Urinary bladder (tissue), 3 donors: ENCODE measurements at regions not wholly inside any gene's neighbourhood (a gene's known extent, or its start where the extent isn't known, plus 50 kb on each side); places are given as distances from the start of the nearest gene placed in this dataset.

ENCODE experiments used
- DNase-seq: peaks from one replicate; pipeline ENCODE4 v3.0.0-alpha.2; 2015; ENCODE audit errors: extremely low spot score
- H3K27ac ChIP-seq: one replicate; pipeline ENCODE4 v1.5.1; 2013; ENCODE audit warnings: low read depth, mild to moderate bottlenecking, moderate library complexity
- H3K36me3 ChIP-seq: one replicate; pipeline ENCODE4 v1.6.1; 2013; ENCODE audit warnings: mild to moderate bottlenecking, moderate library complexity; ENCODE audit not compliant: insufficient read depth
- H3K4me1 ChIP-seq: one replicate; pipeline ENCODE4 v1.6.1; 2013; ENCODE audit warnings: mild to moderate bottlenecking, moderate library complexity; ENCODE audit not compliant: insufficient read depth
- H3K4me3 ChIP-seq: one replicate; pipeline ENCODE4 v1.5.1; 2013; ENCODE audit warnings: low read depth, low read length
- WGBS: extraction: QIAGEN DNeasy Blood & Tissue Kit; methylation state at CpG from one replicate; pipeline ENCODE4 v1.1.7; 2013; 5-methylcytosine and 5-hydroxymethylcytosine counted together
- donor health status: healthy with polysubstance abuse.
- donor health status: healthy.

- H3K36me3 ChIP-seq: no peaks in the 10 kb centered on the region
- no peak for DNase-seq
- 65% methylated on average over 4 of the region's 4 CpGs for WGBS
- H3K4me1 ChIP-seq: no peaks in the 10 kb centered on the region
- H3K4me3 ChIP-seq: no peak overlapping the region
- no peak overlapping the region for H3K27ac ChIP-seq
These were observed 101.0 kb downstream of the SLITRK6 start for GRCh38 chr13:85698256-85698655.

- DNase-seq: no peak
- Histone ChIP-seq H3K4me3 (no peak overlapping the region), H3K36me3 (no peaks in the 10 kb centered on the region), H3K27ac (no peak overlapping the region), H3K4me1 (no peaks in the 10 kb centered on the region)
- 37% methylated on average over 4 of the region's 4 CpGs for WGBS
These were observed 104.2 kb downstream of the SLITRK6 start for GRCh38 chr13:85694992-85695391.

DNA sequence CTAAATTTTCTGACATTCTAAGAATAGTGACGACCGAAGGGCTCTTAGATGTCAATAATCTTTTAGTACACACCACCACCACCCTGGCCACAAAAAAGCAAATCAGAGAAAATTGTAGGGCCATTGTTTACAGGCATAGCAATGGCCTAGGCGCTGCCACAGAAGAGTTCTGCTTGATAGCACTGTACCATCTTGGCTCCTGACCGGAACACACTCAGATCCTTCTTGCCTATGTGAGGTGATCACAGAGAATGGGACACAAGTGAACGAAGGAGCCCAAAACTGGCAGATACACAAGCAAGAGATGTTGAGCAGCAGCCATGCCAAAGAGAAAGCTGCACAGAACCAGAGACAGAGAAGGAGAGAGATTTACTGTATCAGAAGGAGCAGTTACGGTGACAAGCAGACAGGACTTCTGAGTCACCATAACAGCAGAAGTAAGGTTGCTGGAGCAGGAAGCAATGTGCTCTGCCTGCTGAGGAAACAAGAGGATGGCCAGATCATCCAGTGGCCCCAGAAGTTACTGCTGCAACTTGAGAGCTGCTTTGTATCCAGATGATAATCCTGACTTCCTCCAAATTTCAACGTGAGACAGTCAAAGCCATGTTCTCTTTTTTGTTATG is 105.2 kb downstream of the SLITRK6 start:
- no peak overlapping the region for H3K4me3 ChIP-seq
- H3K36me3 ChIP-seq: no peaks in the 10 kb centered on the region
- DNase-seq: no peak
- H3K27ac ChIP-seq: no peak overlapping the region
- H3K4me1 ChIP-seq: no peaks in the 10 kb centered on the region
- WGBS: 75% methylated on average over 7 of the region's 7 CpGs

- Histone ChIP-seq H3K36me3 (no peaks in the 10 kb centered on the region), H3K4me1 (no peaks in the 10 kb centered on the region), H3K4me3 (no peak overlapping the region), H3K27ac (no peak overlapping the region)
- DNase-seq: no peak
- WGBS: 46% methylated on average over 1 of the region's 1 CpG
These were observed 108.9 kb downstream of the SLITRK6 start for GRCh38 chr13:85690368-85690767.

- Histone ChIP-seq H3K36me3 (no peaks in the 10 kb centered on the region), H3K27ac (no peak overlapping the region), H3K4me1 (no peaks in the 10 kb centered on the region), H3K4me3 (no peak overlapping the region)
- 64% methylated on average over 1 of the region's 1 CpG for WGBS
- DNase-seq: no peak
These were observed 113.8 kb downstream of the SLITRK6 start for GRCh38 chr13:85685436-85685835.

GRCh38 chr13:85675151-85675907 is 123.9 kb downstream of the SLITRK6 start:
- 85% methylated on average over 8 of the region's 8 CpGs for WGBS
- Histone ChIP-seq H3K4me1 (no peaks in the 10 kb centered on the region), H3K4me3 (no peak overlapping the region), H3K27ac (no peak overlapping the region), H3K36me3 (no peaks in the 10 kb centered on the region)
- no peak for DNase-seq

GRCh38 chr13:85671336-85671735 is 127.9 kb downstream of the SLITRK6 start:
- H3K36me3 ChIP-seq: no peaks in the 10 kb centered on the region
- no peak overlapping the region for H3K27ac ChIP-seq
- no peak for DNase-seq
- H3K4me1 ChIP-seq: no peaks in the 10 kb centered on the region
- WGBS: 91% methylated on average over 3 of the region's 3 CpGs
- H3K4me3 ChIP-seq: no peak overlapping the region

DNA sequence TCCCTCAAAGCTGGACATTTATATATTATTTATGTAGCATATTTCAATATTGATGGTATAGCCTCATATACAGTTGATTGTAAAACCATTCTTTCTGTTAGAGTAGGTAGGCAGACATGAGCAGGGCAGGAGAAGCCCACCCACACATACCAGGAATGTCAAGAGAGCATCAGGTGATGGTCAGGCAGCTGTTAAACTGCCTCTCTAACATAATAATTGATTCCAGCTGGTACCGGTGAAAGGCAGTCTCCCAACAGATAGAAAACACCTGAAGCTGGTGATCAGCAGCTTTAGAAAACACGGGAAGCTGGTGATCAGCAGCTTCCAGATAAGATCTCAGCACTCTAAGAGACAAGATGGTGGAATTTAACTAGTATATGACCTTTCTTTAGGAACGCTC is 132.9 kb downstream of the SLITRK6 start:
- Histone ChIP-seq H3K36me3 (no peaks in the 10 kb centered on the region), H3K4me3 (no peak overlapping the region), H3K27ac (no peak overlapping the region), H3K4me1 (no peaks in the 10 kb centered on the region)
- WGBS: 53% methylated on average over 3 of the region's 3 CpGs
- no peak for DNase-seq

- DNase-seq: peak; percentile 33
- Histone ChIP-seq H3K36me3 (no peaks in the 10 kb centered on the region), H3K4me3 (no peak overlapping the region), H3K27ac (no peak overlapping the region), H3K4me1 (no peaks in the 10 kb centered on the region)
- 75% methylated on average over 4 of the region's 4 CpGs for WGBS
These were observed 133.9 kb downstream of the SLITRK6 start for GRCh38 chr13:85665286-85665685.

- no peak overlapping the region for H3K27ac ChIP-seq
- 96% methylated on average over 1 of the region's 1 CpG for WGBS
- DNase-seq: no peak
- H3K4me1 ChIP-seq: no peaks in the 10 kb centered on the region
- no peak overlapping the region for H3K4me3 ChIP-seq
- no peaks in the 10 kb centered on the region for H3K36me3 ChIP-seq
These were observed 135.4 kb downstream of the SLITRK6 start for GRCh38 chr13:85663856-85664255.

DNA sequence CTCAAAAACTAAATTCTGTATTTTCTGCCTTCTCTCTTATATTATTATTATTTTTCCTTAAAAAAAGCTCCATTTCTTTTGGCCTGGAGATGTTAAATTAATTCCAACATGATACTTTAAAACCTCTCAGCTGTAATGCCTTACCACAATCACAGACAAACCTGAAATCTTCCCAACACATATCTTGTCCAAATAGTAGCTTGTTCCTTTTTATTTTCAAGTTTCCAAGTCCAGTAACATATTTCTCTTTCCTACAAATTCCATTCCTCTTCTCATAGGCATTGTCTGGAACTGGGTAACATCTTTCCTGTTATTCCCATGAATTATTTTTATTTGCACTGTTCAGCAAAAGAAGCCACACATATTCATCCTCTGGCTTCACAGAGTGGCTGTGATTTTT is 137.0 kb downstream of the SLITRK6 start:
- no peak for DNase-seq
- H3K36me3 ChIP-seq: no peaks in the 10 kb centered on the region
- H3K4me1 ChIP-seq: no peaks in the 10 kb centered on the region
- no peak overlapping the region for H3K27ac ChIP-seq
- no peak overlapping the region for H3K4me3 ChIP-seq

DNA sequence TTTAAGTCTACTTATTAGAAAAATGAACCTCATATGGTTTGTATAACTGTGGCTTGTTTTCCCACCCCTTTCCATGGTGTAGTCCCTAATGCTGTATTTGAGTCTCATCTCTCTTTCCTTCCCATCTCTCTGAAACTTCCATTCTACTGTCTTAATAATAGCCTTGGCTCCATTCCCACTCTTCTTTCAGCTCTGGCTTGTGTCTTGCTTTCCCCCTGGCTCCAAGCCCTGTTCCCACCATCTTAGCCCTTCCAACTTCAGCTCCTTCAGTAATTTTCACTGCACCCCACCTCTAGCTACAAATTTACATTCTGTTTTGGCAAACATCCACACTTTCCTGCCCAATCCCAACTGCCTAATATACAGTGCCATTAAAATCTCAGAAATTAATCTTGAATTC is 137.5 kb downstream of the SLITRK6 start:
- Histone ChIP-seq H3K36me3 (no peaks in the 10 kb centered on the region), H3K4me3 (no peak overlapping the region), H3K4me1 (no peaks in the 10 kb centered on the region), H3K27ac (no peak overlapping the region)
- DNase-seq: no peak

DNA sequence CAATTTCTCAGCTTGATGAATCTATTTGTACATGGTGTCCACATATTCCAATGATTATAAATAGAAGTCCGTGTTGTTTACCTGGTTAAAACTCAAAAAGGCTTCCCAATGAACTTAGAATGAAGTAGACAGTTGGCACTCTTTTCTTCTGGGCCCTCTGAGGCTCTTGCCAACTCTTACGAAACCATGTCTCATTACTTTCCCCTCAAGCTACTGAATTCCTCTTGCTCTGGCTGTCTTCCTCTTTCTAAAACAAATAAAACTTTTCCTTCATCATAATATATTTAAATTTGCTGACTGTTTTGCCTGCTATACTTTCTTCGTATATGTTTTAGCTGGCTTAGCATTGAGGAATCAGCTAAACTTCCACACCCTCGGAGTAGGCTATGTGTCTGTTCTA is 139.7 kb downstream of the SLITRK6 start:
- Histone ChIP-seq H3K4me1 (no peaks in the 10 kb centered on the region), H3K36me3 (no peaks in the 10 kb centered on the region), H3K4me3 (no peak overlapping the region), H3K27ac (no peak overlapping the region)
- DNase-seq: no peak
- 84% methylated on average over 4 of the region's 4 CpGs for WGBS

- Histone ChIP-seq H3K27ac (no peak overlapping the region), H3K36me3 (no peaks in the 10 kb centered on the region), H3K4me1 (no peaks in the 10 kb centered on the region), H3K4me3 (no peak overlapping the region)
- no peak for DNase-seq
These were observed 141.3 kb downstream of the SLITRK6 start for GRCh38 chr13:85657942-85658341.
